Osteocyte (in vitro differentiated cells): ENCODE measurements at regions not wholly inside any gene's neighbourhood (a gene's known extent, or its start where the extent isn't known, plus 50 kb on each side); places are given as distances from the start of the nearest gene placed in this dataset.

Source experiments
- DNase-seq: peaks from one replicate; pipeline ENCODE4 v3.0.0; 2021; ENCODE audit warnings: mixed read lengths; ENCODE audit not compliant: unreplicated experiment; ENCODE audit errors: extremely low spot score
- H3K27ac Mint-ChIP-seq: one replicate; pipeline ENCODE4 v1.8.0; 2021; ENCODE audit warnings: mild to moderate bottlenecking, mixed read lengths; ENCODE audit not compliant: unreplicated experiment
- H3K27me3 Mint-ChIP-seq: one replicate; pipeline ENCODE4 v1.8.0; 2021; ENCODE audit warnings: mixed read lengths; ENCODE audit not compliant: unreplicated experiment
- H3K36me3 Mint-ChIP-seq: one replicate; pipeline ENCODE4 v1.8.0; 2021; ENCODE audit warnings: mixed read lengths; ENCODE audit not compliant: unreplicated experiment
- H3K4me1 Mint-ChIP-seq: one replicate; pipeline ENCODE4 v1.8.0; 2021; ENCODE audit warnings: mixed read lengths; ENCODE audit not compliant: unreplicated experiment
- H3K4me3 Mint-ChIP-seq: one replicate; pipeline ENCODE4 v1.8.0; 2021; ENCODE audit warnings: mild to moderate bottlenecking, moderate library complexity, mixed read lengths; ENCODE audit not compliant: unreplicated experiment
- H3K9me3 Mint-ChIP-seq: one replicate; pipeline ENCODE4 v1.8.0; 2021; ENCODE audit warnings: mixed read lengths; ENCODE audit not compliant: unreplicated experiment
- CTCF ChIP-seq: fragments of 200-600 bp; sonication (generic); IDR thresholded peaks from 2 replicates; pipeline ENCODE4 v1.5.0; 2021; ENCODE audit warnings: antibody characterized with exemption, mild to moderate bottlenecking, moderate library complexity

GRCh38 chr3:144102421-144102820 lies 130.8 kb downstream of the DIPK2A start:
- H3K4me1 Mint-ChIP-seq, result peaks cover 11% of the 10 kb centered on the region
- peaks cover 9% of the 10 kb centered on the region for H3K9me3 Mint-ChIP-seq
- H3K36me3 Mint-ChIP-seq, result no peaks in the 10 kb centered on the region
- TF ChIP-seq CTCF, result no peak
- H3K27ac Mint-ChIP-seq, result no peak overlapping the region
- no peak overlapping the region for H3K4me3 Mint-ChIP-seq
- no peaks in the 10 kb centered on the region for H3K27me3 Mint-ChIP-seq
- no peak for DNase-seq

- Mint-ChIP-seq H3K4me1 (peaks cover 11% of the 10 kb centered on the region), H3K36me3 (no peaks in the 10 kb centered on the region), H3K4me3 (no peak overlapping the region), H3K27me3 (no peaks in the 10 kb centered on the region), H3K27ac (no peak overlapping the region), H3K9me3 (no peaks in the 10 kb centered on the region)
- no peak for DNase-seq
- no peak for TF ChIP-seq CTCF
Measured at GRCh38 chr3:144104186-144104585, 132.6 kb downstream of the DIPK2A start.

GRCh38 chr3:144104679-144105078 lies 133.1 kb downstream of the DIPK2A start:
- no peak overlapping the region for H3K27ac Mint-ChIP-seq
- H3K9me3 Mint-ChIP-seq, result no peaks in the 10 kb centered on the region
- H3K27me3 Mint-ChIP-seq, result no peaks in the 10 kb centered on the region
- DNase-seq, result no peak
- no peak for TF ChIP-seq CTCF
- H3K36me3 Mint-ChIP-seq, result no peaks in the 10 kb centered on the region
- no peak overlapping the region for H3K4me3 Mint-ChIP-seq
- peaks cover 11% of the 10 kb centered on the region for H3K4me1 Mint-ChIP-seq

GRCh38 chr3:144105542-144105941 lies 133.9 kb downstream of the DIPK2A start:
- Mint-ChIP-seq H3K27me3 (no peaks in the 10 kb centered on the region), H3K27ac (no peak overlapping the region), H3K4me1 (peaks cover 11% of the 10 kb centered on the region), H3K9me3 (no peaks in the 10 kb centered on the region), H3K4me3 (no peak overlapping the region), H3K36me3 (no peaks in the 10 kb centered on the region)
- TF ChIP-seq CTCF, result no peak
- DNase-seq, result no peak

- DNase-seq, result no peak
- no peaks in the 10 kb centered on the region for H3K36me3 Mint-ChIP-seq
- no peaks in the 10 kb centered on the region for H3K9me3 Mint-ChIP-seq
- H3K4me3 Mint-ChIP-seq, result no peak overlapping the region
- no peak overlapping the region for H3K27ac Mint-ChIP-seq
- no peak for TF ChIP-seq CTCF
- H3K4me1 Mint-ChIP-seq, result peaks cover 11% of the 10 kb centered on the region
- H3K27me3 Mint-ChIP-seq, result no peaks in the 10 kb centered on the region
Measured at GRCh38 chr3:144106970-144107369, 135.3 kb downstream of the DIPK2A start.
